ENCODE measurements at regions not wholly inside any gene's neighbourhood (a gene's known extent, or its start where the extent isn't known, plus 50 kb on each side); places are given as distances from the start of the nearest gene placed in this dataset.
A peak's percentile ranks its signal among the peaks of the same experiment; 100 is the strongest.

DNA sequence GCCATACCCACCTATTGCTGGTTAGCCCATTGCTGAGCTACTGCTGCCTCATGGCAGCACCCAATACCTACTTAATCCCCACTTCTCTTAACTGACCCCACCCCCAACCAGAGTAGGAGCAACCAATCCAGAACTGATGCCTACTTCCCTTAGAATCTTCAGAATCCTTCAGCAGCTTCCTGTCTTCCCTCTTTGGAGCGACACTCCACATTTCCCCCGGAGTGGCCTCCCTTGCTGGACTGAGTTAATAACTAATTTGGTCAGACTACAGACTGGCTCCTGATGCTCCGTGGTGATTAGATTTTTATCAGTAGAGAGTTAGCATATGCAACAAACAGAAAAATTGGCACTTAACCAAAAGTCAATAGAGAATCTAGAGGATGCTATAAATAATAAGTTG, 51.2 kb upstream of the UBR2 start:
- no peak for DNase-seq

DNA sequence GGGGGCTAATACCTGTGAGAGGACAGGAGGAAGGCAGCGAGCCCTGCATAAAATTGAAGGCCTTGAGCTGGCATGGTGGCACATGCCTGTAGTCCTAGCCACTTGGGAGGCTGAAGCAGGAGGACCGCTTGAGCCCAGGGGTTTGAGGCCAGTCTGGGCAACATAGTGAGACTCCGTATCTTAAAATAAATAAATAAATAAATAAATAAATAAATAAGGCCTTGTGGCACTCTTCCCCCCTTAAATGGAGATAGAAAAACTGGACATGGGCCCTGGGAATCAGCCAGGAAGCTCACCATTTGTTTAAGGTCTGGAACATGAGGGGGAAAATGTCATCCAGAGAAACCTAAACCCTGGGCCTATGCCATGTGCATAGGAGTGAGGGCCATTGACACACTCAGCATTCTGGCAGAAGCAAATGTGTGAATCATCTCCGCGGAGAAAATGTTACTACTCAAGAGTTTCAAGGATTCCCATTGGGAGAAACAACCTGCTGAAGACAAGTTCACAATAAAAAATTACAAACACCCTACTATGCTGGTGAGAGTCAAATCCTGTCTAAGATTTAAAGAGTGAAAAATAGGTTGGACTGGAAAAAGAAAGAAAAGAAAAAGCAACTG, 51.9 kb upstream of the UBR2 start:
- DNase-seq: peak; percentile 71

- DNase-seq: no peak
Observed at GRCh38 chr6:42510795-42511194, 53.0 kb upstream of the UBR2 start.

GRCh38 chr6:42509765-42510164, 54.1 kb upstream of the UBR2 start:
- peak; percentile 74 for DNase-seq

GRCh38 chr6:42509256-42509655, 54.6 kb upstream of the UBR2 start:
- peak; percentile 72 for DNase-seq

GRCh38 chr6:42507901-42508300, 55.9 kb upstream of the UBR2 start:
- DNase-seq: peak; percentile 74

DNA sequence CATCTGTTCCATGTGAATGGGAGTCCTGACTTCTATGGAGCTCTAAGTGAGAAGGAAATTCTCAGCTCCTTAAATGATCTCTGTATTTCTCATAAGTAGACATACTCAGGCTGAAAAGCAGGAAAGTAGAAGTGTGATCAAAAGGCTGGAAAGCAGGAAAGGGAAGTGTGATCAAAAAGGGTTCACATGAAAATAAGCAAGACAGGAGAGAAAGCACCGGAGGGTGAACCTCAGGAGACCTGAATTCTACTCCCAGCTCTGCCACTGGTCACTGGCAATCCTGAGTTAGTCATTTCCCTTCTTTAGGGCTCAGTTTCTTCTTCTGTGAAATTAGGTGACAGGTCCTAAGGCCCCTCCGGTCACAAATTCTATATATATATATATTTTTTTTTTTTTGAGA, 55.5 kb upstream of the TRERF1 start:
- DNase-seq: no peak

GRCh38 chr6:42506070-42506469, 54.3 kb upstream of the TRERF1 start:
- DNase-seq: no peak

DNA sequence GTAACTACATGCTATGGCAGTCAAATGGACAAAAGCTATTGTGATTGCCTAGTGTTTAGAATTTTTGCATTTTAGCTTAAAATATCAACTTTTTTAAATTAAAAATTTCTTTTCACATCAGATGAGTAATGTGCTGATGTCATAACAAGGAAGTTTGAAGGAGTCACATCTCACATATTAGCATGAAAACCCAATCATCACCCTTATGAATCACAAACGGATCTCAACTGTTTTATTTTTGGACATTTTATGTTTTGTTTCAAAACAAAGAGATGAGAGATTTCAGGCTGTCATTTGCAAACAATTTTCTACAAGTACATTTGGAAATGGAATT, 53.6 kb upstream of the TRERF1 start:
- DNase-seq: peak; percentile 83

- no peak for DNase-seq
Observed at GRCh38 chr6:42503894-42504293, 52.2 kb upstream of the TRERF1 start.

- no peak for DNase-seq
Observed at GRCh38 chr6:42502990-42503389, 51.3 kb upstream of the TRERF1 start.

- no peak for DNase-seq
Observed at GRCh38 chr6:42502127-42502526, 50.4 kb upstream of the TRERF1 start.
